H54 (cell line): ENCODE measurements at regions not wholly inside any gene's neighbourhood (a gene's known extent, or its start where the extent isn't known, plus 50 kb on each side); places are given as distances from the start of the nearest gene placed in this dataset.
"Not testable (repeated sequence)": the region's sequence is repeated elsewhere in the genome, so short reads cannot be mapped to it uniquely, and the experiment has no call there.

Experiments used
- DNase-seq: peaks from one replicate; pipeline ENCODE4 v3.0.0; 2011; ENCODE audit warnings: low spot score, mixed read lengths; ENCODE audit not compliant: insufficient read length
- FAIRE-seq: peaks from 3 replicates; lab custom pipeline; 2011; peaks lifted over from hg19 to GRCh38; lab: Jason Lieb, UNC
- POLR2A ChIP-seq: IDR thresholded peaks from 2 replicates; pipeline ENCODE4 v1.6.1; 2011; ENCODE audit warnings: low read depth, mild to moderate bottlenecking, low read length

DNA sequence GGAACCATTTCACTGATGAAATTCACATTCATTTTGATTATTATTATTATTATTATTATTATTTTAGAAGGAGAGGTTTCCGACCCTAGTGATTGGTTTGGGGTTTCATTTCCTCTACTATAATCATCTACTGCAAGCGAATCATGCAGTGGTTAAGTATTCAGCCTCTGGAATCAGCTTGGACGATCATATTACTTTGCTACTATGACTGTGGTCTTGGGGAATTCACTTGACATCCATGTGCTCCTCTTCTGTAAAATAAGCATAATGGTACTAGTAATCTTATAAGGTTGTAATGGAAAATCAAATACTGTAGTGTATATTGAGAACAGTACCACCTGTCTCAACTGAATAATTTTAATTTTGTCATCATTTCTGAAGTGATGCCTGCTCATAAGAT, 132.1 kb upstream of the SLC4A4 start:
- DNase-seq (no peak), FAIRE-seq (no peak)
- TF ChIP-seq POLR2A, result no peak

DNA sequence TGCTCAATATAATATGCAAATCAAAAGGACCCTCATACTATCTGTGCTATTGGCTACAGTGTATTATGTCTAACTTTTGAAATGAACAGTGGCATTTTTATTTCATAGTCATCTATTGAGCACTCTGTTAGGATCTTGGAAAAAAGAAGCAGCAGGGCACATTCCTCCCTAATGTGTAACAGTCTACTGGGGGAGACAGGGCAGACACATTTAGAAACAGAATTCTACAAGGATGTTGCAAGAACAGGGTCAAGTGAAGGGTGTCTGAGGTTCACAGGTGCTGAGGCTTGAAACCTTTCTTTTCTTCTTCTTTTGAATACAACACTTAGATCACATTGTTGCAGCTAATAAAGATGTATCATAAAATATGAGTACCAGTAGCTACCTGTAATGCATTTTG, 129.7 kb upstream of the SLC4A4 start:
- no peak for TF ChIP-seq POLR2A
- FAIRE-seq (no peak), DNase-seq (no peak)

DNA sequence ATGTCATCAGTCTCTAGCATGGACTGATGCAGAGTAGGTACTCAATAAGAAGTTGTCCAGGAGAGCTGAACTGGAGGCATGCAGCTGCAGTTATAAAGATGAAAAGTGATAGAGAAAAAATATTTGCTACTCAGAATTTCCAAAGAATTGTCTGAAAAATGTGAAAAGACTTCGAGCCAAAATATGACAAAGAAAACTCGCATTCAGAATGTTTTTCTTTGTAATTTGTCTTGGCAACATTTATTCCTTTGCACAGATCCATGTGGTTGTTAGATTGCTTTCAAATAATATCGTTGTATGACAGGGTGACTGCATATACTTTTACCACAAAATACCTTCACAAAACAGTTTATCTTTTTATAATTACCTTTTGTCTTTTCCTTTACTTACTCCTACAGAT, 128.0 kb upstream of the SLC4A4 start:
- FAIRE-seq, result no peak
- no peak for DNase-seq
- TF ChIP-seq POLR2A, result no peak

DNA sequence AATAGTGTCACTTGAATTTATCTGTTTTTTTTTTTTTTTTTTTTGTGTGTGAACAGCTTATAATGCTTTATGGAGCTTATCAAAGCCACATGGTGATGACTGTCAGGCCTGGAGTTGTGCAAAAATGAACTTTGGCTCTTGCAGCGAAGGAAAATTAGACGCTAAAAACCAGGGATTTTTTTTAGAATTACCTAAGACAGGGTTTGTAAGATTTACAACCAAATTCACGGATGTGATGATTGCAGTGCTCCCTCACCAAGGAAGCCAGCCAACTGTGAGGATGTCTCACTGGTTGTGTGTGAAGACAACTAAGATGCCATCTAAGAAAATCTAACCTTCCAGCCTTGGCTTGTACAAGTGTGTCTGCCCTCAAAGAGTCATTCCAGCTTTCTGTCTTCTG, 127.1 kb upstream of the SLC4A4 start:
- DNase-seq (no peak), FAIRE-seq (no peak)
- TF ChIP-seq POLR2A, result no peak

DNA sequence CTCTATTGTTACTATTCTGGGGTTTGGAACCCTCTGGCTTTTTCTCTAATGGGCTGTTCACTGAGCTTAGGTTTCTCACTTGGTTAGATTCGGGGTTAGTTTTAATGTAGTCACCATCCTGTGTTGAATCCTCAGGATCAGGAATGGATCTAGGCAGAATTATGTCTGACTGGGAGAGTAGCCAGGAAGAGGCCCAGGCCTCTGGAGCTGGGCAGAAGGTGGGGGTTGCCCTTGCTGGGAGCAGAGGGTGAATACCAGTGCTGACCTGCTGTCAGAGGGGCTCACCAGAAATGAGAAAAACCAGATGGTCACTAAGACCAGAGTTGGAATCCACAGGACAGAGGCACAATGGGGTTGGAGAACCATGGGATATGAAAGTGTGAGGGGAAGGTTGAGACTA, 126.6 kb upstream of the SLC4A4 start:
- DNase-seq (no peak), FAIRE-seq (no peak)
- TF ChIP-seq POLR2A, result no peak

DNA sequence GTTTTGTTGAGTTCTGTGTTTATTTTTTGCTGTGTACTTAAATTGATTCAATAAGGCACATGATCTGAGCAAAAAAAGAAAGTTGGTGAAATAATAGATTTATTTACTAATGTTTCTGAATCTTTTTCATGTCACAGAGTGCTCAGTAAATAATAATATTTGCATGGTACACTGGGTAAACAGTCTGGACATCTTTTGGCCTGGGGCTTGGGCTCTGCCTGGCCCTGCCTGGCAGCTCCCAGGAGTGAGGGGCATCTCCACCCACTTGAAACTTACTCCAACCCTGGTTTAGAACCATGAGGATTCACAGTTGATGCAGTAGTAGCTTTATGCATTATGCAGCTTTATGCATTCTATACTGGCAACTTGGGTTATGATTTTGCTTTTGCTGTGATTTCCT, 124.2 kb upstream of the SLC4A4 start:
- DNase-seq (no peak), FAIRE-seq (no peak)
- no peak for TF ChIP-seq POLR2A

DNA sequence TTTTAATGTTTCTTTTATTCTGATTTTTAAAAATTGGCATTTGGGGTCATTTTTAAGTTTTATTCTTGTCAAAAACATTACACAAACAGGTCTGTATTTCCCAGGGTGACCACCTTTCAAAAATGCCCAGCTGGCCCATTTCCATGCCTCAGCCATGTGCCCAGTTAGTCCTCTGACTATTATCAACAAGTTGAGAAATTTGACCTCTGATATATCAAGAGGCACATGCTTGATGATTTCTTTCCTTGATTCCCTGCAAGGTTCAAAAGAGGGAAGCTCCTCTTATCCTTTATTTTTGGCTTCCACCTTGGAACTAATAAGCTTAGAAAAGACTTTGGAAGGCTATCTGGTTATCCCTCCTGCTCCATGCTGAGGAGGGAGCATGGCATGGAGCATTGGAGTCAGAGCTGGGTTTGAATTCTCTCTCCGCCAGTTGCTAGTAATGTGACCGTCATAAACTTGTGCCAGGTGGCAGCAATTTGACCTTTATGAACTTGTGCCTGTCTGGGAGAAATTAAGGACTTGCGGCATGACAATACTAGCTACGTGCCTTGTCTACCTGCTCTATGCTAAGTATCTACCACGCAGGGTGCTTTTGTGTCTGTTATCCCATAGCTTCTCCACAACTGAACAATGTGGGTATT, 122.4 kb upstream of the SLC4A4 start:
- FAIRE-seq (no peak), DNase-seq (no peak)
- TF ChIP-seq POLR2A, result no peak

DNA sequence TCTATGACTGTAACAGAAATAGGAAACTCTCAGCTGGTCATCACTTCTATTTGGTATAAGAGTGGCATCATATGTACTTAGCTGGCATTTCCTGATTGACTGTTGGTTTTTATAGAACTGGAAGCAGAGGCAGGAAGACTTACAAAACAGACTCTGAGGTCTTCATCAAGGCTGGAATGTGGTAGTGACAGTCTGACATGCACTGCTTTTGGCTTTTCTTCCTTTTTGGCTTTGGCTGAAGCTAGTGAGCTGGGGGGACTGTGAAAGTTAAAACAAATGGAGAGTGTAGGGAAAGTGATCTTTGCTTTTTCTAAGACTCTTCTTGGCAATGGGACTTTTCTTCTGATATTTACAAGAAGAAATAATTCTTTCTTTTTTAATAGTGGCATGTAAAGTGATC, 121.1 kb upstream of the SLC4A4 start:
- FAIRE-seq (no peak), DNase-seq (no peak)
- no peak for TF ChIP-seq POLR2A

DNA sequence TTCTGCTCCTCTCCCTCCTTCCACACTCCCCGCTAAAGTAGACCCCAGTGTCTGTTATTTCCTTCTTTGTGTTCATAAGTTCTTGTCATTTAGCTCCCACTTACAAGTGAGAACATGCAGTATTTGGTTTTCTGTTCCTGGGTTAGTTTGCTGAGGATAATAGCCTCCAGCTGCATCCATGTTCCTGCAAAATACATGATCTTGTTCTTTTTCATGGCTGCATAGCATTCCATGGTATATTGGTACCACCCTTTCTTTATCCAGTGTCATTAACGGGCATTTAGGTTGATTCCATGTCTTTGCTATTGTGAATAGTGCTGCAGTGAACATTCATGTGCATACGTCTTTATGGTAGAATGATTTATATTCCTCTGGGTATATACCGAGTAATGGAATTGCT, 118.0 kb upstream of the SLC4A4 start:
- not testable (repeated sequence) for DNase-seq, FAIRE-seq

DNA sequence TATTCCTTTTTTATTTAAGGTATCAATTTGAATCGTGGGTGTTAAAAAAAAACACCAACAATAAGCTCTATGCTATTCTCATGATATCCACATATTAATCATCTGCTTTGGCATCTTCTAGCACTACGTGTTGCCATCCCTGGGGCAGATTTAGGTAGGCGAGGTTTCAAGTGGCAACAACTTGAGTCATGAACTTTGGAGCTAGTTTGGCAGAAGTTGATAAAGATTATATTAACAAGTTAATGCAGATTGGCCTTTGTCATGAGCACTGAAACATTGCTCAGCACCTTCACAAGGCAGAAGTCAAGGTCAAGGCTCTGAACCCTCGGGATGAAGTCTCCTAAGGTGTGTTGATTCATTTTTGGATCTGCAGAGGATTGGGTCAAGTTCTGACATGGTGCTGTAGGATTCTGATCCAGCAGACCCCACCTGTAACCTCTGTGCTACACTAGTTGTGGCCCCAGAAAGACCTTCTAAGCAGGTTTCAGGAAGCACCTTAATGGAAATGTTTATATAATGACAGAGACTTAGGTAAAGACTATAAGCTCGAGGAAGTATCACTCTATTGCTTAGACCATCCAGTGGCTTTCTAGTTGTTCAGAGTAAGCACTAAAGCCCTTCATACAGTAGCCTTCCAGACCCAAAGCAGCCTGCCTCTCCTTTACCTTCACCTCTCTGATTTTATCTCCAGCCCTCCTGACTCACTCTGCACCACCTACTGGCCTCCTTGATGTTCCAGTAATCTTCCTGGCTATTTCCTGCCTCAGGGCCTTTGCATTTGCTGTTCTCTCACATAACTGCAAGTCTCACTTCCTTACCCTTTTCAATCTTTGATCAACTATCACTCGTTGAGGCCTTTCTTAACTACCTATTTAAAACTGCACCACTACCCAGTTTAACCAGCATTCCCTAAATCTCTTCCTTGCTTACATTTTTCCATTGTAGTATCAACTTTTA, 117.0 kb upstream of the SLC4A4 start:
- no peak for TF ChIP-seq POLR2A
- no peak for DNase-seq
- no peak for FAIRE-seq

DNA sequence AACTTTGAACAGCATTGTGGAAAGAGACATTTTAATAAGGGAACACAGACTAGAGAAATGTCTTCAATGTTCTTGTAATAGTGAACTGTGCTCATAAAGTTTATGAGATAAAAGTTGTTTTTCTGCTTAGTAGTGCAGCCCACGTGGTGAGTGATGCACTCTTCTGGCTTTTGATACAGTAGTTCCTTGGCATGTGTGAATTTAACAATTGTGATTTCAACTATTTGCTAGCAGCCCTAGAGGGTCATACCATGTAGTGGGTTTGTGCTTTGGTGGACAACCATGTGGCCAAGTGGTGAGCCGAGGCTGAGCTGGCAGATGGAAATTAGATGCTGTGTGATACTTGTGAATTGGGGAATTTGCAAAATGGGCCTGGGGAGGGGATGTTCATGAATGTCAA, 116.2 kb upstream of the SLC4A4 start:
- no peak for FAIRE-seq
- TF ChIP-seq POLR2A, result no peak
- no peak for DNase-seq

DNA sequence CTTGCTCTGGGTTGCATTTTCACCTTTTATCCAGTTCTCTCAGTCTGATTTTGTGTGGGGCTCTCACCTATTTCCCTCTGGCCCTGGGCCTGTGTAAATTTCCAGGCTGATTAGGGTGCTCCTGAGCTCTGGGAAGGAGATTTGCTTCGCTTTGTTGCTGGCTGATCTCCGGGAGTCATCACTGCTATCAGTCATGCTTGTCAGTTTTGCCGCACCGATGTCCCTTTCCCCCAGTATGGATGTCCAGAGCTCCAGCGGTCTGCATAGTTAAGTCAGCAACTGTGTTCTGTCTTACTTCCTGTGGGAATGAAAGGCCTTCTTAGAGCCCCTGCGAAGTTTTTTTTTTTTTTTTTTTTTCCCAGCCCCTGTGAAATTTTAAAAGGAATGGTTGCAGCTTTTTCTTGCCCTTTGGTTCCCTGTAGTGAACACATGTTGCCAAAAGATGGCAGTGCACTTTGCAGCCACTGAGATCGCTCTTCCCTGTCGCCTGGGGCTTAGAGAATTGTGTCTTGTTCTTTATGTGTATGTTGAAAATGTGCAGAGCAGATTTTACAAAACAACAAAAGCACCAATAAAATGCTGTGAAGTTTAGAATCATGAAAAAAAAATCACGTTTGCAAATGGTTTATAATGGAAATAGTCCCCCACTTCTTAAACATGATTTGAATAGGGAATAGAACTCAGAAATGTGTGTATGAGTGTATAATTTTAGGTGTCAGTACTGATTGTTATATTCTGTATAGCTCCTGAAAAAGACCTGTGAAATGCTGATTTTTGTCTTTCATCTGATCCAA, 109.1 kb upstream of the SLC4A4 start:
- TF ChIP-seq POLR2A, result no peak
- DNase-seq, result no peak
- no peak for FAIRE-seq

DNA sequence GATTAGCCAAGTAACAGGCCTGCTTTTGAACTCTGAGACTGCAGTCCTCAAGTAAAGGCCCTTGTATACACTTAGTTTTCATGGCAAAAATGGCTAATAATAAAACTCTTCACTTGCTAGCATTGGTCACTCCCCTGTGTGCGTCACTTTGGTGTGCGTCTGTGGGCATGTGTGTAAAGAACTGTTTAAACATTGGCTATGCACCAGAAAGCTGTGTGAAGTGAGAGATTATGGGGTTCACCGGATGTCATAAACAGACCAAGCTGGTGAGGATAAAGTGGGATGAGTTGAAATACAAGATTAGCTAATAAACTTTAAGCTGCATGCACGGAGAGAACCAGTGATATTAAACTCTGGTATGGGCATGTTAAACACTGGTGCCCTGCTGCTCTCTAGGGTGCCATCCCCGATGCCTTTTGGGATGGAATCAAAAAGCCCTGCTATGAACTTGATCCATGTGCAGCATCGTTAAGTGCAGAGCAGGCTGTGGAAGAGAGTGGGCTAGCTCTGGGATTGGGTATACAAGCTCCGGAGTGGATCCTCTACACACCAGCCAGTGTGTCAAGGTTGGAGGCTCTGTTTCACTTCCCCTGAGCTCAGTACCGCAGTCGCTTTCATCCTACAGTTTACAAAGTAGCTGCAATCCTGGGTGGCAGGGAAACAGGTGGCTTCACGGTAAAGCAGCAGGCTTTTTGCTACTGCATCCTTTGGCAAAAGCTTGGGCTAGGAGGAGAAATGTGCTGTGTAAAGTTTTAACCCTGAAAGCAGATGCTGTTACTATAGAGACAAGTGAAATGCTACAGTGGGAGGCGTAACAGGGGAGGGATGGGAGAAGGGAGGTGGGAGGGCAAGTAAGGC, 108.3 kb upstream of the SLC4A4 start:
- DNase-seq, result no peak
- no peak for FAIRE-seq
- TF ChIP-seq POLR2A, result no peak
